Esophagus muscularis mucosa (tissue), 4 donors: ENCODE measurements at regions not wholly inside any gene's neighbourhood (a gene's known extent, or its start where the extent isn't known, plus 50 kb on each side); places are given as distances from the start of the nearest gene placed in this dataset.
A peak's percentile ranks its signal among the peaks of the same experiment; 100 is the strongest.

Source experiments
- DNase-seq: peaks from one replicate; pipeline ENCODE4 v3.0.0-alpha.2; 2017; ENCODE audit errors: extremely low spot score
- H3K27ac ChIP-seq, 4 donors: fragments of 200-600 bp; sonication (generic); replicated peaks in 1 of 4; 1 replicate in 3 of 4; 2 replicates in 1 of 4; pipeline ENCODE4 v1.5.1; 2016 to 2019; ENCODE audit warnings: mild to moderate bottlenecking in 1 of 4
- H3K27me3 ChIP-seq, 4 donors: fragments of 200-600 bp; sonication (generic); one replicate each; pipeline versions ENCODE4 v1.5.1 to v1.6.0; 2016 to 2019
- H3K36me3 ChIP-seq, 4 donors: fragments of 200-600 bp; sonication (generic); one replicate each; pipeline ENCODE4 v1.5.1; 2016 to 2019
- H3K4me1 ChIP-seq, 4 donors: fragments of 200-600 bp; sonication (generic); one replicate each; pipeline ENCODE4 v1.5.1; 2016 to 2019
- H3K4me3 ChIP-seq, 4 donors: fragments of 200-600 bp; sonication (generic); 1 replicate in 2 of 4; 2 replicates in 2 of 4; pipeline ENCODE4 v1.5.1; 2016 to 2019; ENCODE audit warnings: mild to moderate bottlenecking in 4 of 4, moderate library complexity in 1 of 4
- H3K9me3 ChIP-seq, 4 donors: fragments of 200-600 bp; sonication (generic); 1 replicate in 3 of 4; 2 replicates in 1 of 4; pipeline ENCODE4 v1.5.1; 2016 to 2019
- CTCF ChIP-seq, 3 experiments: fragments of 200-600 bp in 2 of 3; fragments of 450-650 bp in 1 of 3; sonication (generic) in 2 of 3; IDR thresholded peaks; one replicate each; pipeline ENCODE4 v1.5.1; 2017 to 2019; ENCODE audit warnings: antibody characterized with exemption in 3 of 3, mild to moderate bottlenecking in 2 of 3, moderate library complexity in 1 of 3
- EP300 ChIP-seq: sonication (generic); formaldehyde crosslinking; IDR thresholded peaks from one replicate; pipeline ENCODE4 v1.6.1; 2017; ENCODE audit warnings: antibody characterized with exemption
- POLR2A ChIP-seq: fragments of 450-650 bp; IDR thresholded peaks from one replicate; pipeline ENCODE4 v1.6.1; 2017; ENCODE audit warnings: antibody characterized with exemption, moderate library complexity, mild to moderate bottlenecking, low read depth
- POLR2AphosphoS5 ChIP-seq, 2 donors: sonication (generic); formaldehyde crosslinking; IDR thresholded peaks; one replicate each; pipeline ENCODE4 v1.6.1; 2017; ENCODE audit warnings: antibody characterized with exemption in 2 of 2
- WGBS: methylation state at CpG from one replicate; pipeline ENCODE4 v1.1.5; 2018; 5-methylcytosine and 5-hydroxymethylcytosine counted together
- intact Hi-C: fragments of 100-400 bp; cut with DNase I; formaldehyde crosslinking; loops from one replicate; pipeline ENCODE4 v1.15.1; 2023

- H3K9me3 ChIP-seq: no peaks in the 10 kb centered on the region
- DNase-seq: no peak
- no peaks in the 10 kb centered on the region for H3K27me3 ChIP-seq
- H3K27ac ChIP-seq: no peak overlapping the region
- 22% methylated on average over 5 of the region's 6 CpGs for WGBS
- intact Hi-C loops: loop anchor here (10.0 kb wide), 1 partner anchor 218 kb away; no protein-coding TSS in a partner anchor
- no peak overlapping the region for H3K4me3 ChIP-seq
- H3K36me3 ChIP-seq: no peaks in the 10 kb centered on the region
- no peak for TF ChIP-seq EP300
- peak; percentile 77 to 93 (median 88) for TF ChIP-seq CTCF (IDR thresholded peaks at IDR 0.05)
- no peak for TF ChIP-seq POLR2A
- TF ChIP-seq POLR2AphosphoS5 (IDR thresholded peaks at IDR 0.05): peak; percentile 55 to 77
- peaks cover 18 to 27% (median 21%) of the 10 kb centered on the region in 4 donors for H3K4me1 ChIP-seq
These were observed 497.6 kb downstream of the GADD45G start for GRCh38 chr9:90102292-90102901.

- TF ChIP-seq EP300 (no peak), POLR2AphosphoS5 (IDR thresholded peaks at IDR 0.05) (no peak), POLR2A (no peak), CTCF (IDR thresholded peaks at IDR 0.05) (no peak)
- no peaks in the 10 kb centered on the region for H3K27me3 ChIP-seq
- intact Hi-C loops: loop anchor here (10.0 kb wide), 1 partner anchor 219 kb away; no protein-coding TSS in a partner anchor
- H3K27ac ChIP-seq: no peak overlapping the region
- no peaks in the 10 kb centered on the region for H3K9me3 ChIP-seq
- peaks cover 26 to 41% (median 35%) of the 10 kb centered on the region in 4 donors for H3K4me1 ChIP-seq
- H3K4me3 ChIP-seq: no peak overlapping the region
- no peaks in the 10 kb centered on the region for H3K36me3 ChIP-seq
- no peak for DNase-seq
These were observed 499.0 kb downstream of the GADD45G start for GRCh38 chr9:90103771-90104170.

GRCh38 chr9:90105773-90106172, 501.0 kb downstream of the GADD45G start:
- Histone ChIP-seq H3K27me3 (no peaks in the 10 kb centered on the region), H3K4me3 (no peak overlapping the region), H3K4me1 (peaks cover 26 to 35% (median 32%) of the 10 kb centered on the region in 4 donors), H3K9me3 (no peaks in the 10 kb centered on the region), H3K27ac (no peak overlapping the region), H3K36me3 (no peaks in the 10 kb centered on the region)
- TF ChIP-seq EP300 (no peak), POLR2AphosphoS5 (IDR thresholded peaks at IDR 0.05) (no peak), POLR2A (no peak), CTCF (IDR thresholded peaks at IDR 0.05) (no peak)
- intact Hi-C loops: loop anchor here (10.0 kb wide), 1 partner anchor 221 kb away; no protein-coding TSS in a partner anchor
- whole genome bisulfite sequencing: 15% methylated on average over 1 of the region's 1 CpG
- no peak for DNase-seq

GRCh38 chr9:90107040-90107725, 502.4 kb downstream of the GADD45G start:
- peaks cover 26 to 32% (median 29%) of the 10 kb centered on the region in 4 donors for H3K4me1 ChIP-seq
- no peaks in the 10 kb centered on the region for H3K27me3 ChIP-seq
- intact Hi-C loops: loop anchor here (10.0 kb wide), 1 partner anchor 222 kb away; no protein-coding TSS in a partner anchor
- TF ChIP-seq CTCF (IDR thresholded peaks at IDR 0.05) (peak in 1 of 3 experiments; percentile 6), EP300 (no peak), POLR2A (no peak), POLR2AphosphoS5 (IDR thresholded peaks at IDR 0.05) (peak; percentile 67 to 87)
- 11% methylated on average over 4 of the region's 4 CpGs for WGBS
- H3K9me3 ChIP-seq: no peaks in the 10 kb centered on the region
- no peak for DNase-seq
- H3K27ac ChIP-seq: peak overlapping the region; percentile 63 to 67 (median 66)
- no peaks in the 10 kb centered on the region for H3K36me3 ChIP-seq
- H3K4me3 ChIP-seq: no peak overlapping the region
